Natural killer cell (primary cell): ENCODE measurements at regions not wholly inside any gene's neighbourhood (a gene's known extent, or its start where the extent isn't known, plus 50 kb on each side); places are given as distances from the start of the nearest gene placed in this dataset.

ENCODE experiments used
- ATAC-seq, 3 donors: fragments of 150-1000 bp in 2 of 3; fragments of 200-7000 bp in 1 of 3; cut with Tn5 transposase; 1 replicate in 1 of 3; 2 replicates in 2 of 3; pipeline ENCODE4 v1.10.0; 2021; ENCODE audit warnings: mild to moderate bottlenecking in 2 of 3, moderate library complexity in 2 of 3
- DNase-seq, 2 donors: peaks; one replicate each; pipeline versions ENCODE4 v3.0.0 to v3.0.0-alpha.2; 2013 to 2021; ENCODE audit warnings: mixed read lengths in 1 of 2
- H3K27ac ChIP-seq: one replicate; pipeline ENCODE4 v1.5.1; 2013; ENCODE audit warnings: mild to moderate bottlenecking, low read length
- H3K27me3 ChIP-seq: one replicate; pipeline ENCODE4 v1.6.1; 2013; ENCODE audit warnings: low read length; ENCODE audit not compliant: control insufficient read depth, insufficient read depth
- H3K36me3 ChIP-seq: one replicate; pipeline ENCODE4 v1.6.1; 2013; ENCODE audit warnings: low read length; ENCODE audit not compliant: control insufficient read depth, insufficient read depth
- H3K4me1 ChIP-seq: one replicate; pipeline ENCODE4 v1.6.1; 2013; ENCODE audit warnings: low read length; ENCODE audit not compliant: control insufficient read depth, insufficient read depth
- H3K4me3 ChIP-seq: one replicate; pipeline ENCODE4 v1.5.1; 2013; ENCODE audit warnings: low read length
- H3K9me3 ChIP-seq: one replicate; pipeline ENCODE4 v1.6.1; 2013; ENCODE audit warnings: low read length; ENCODE audit not compliant: control insufficient read depth, insufficient read depth
- H3K27ac Mint-ChIP-seq, 2 donors: one replicate each; pipeline ENCODE4 v1.8.0; 2022; ENCODE audit warnings: mild to moderate bottlenecking in 2 of 2, mixed read lengths in 2 of 2, moderate library complexity in 1 of 2
- H3K27me3 Mint-ChIP-seq, 2 donors: one replicate each; pipeline ENCODE4 v1.8.0; 2022; ENCODE audit warnings: low read depth in 2 of 2, mixed read lengths in 2 of 2
- H3K36me3 Mint-ChIP-seq: one replicate; pipeline ENCODE4 v1.8.0; 2022; ENCODE audit warnings: mixed read lengths
- H3K4me1 Mint-ChIP-seq, 2 donors: one replicate each; pipeline ENCODE4 v1.8.0; 2022; ENCODE audit warnings: mixed read lengths in 2 of 2
- H3K4me3 Mint-ChIP-seq: one replicate; pipeline ENCODE4 v1.8.0; 2022; ENCODE audit warnings: mild to moderate bottlenecking, moderate library complexity, mixed read lengths
- H3K9me3 Mint-ChIP-seq, 2 donors: one replicate each; pipeline ENCODE4 v1.8.0; 2022; ENCODE audit warnings: mixed read lengths in 2 of 2
- WGBS: methylation state at CpG from one replicate; pipeline ENCODE4 v1.1.7; 2013; ENCODE audit warnings: missing lambda C conversion rate; ENCODE audit not compliant: insufficient coverage; 5-methylcytosine and 5-hydroxymethylcytosine counted together
- intact Hi-C: fragments of 100-400 bp; cut with micrococcal nuclease; formaldehyde crosslinking; loops from one replicate; pipeline ENCODE4 v1.14.2; 2022
- TF ChIP-seq, protein P1 (sequence below): fragments of 200-600 bp; IDR thresholded peaks from one replicate; pipeline ENCODE4 v1.8.0; 2022; ENCODE audit warnings: antibody characterized with exemption

DNA sequence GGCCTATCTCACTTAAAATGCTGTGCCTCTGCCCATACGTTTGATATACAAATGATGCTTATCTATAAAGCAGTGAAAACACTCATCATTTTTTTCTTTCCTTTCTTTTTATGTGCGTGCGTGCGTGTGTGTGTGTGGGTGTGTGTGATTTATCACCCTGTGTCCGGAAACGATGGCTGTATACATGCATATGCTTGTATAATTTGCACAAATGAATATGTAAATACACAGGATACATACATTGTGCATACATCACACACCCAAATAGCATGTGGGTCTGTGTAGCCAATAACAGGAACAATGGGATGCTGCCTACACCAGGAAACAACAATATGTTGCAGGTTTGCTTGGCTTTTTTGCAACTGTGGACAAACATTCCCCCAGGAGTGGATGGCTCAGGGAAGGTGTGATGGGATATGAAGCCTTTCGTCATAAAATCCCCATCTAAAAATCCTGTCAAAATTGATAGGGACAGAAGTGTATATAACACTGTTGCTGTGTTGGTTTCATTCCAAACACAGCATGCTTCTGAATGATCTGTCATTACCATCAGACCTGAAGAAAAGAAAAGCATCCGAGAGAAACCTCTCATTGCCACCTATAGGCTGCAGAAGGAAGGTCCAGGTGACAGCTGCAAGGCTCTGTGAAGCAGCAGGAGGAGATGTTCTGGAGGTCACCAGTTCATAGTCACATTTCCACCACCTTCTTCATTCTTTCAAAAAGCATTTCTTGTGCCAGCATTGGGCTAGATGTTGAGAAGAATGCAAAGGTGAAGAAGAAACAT lies 503.9 kb upstream of the NR2F2 start:
- Mint-ChIP-seq H3K36me3 (no peaks in the 10 kb centered on the region), H3K27me3 (peaks cover 0 to 3% of the 10 kb centered on the region in 2 donors), H3K9me3 (no peaks in the 10 kb centered on the region), H3K4me1 (peaks cover 4 to 5% of the 10 kb centered on the region in 2 donors), H3K4me3 (no peak overlapping the region), H3K27ac (no peak overlapping the region)
- no peaks in the 10 kb centered on the region for H3K9me3 ChIP-seq
- ATAC-seq (peak in 1 of 3 donors; percentile 41), DNase-seq (peak in 1 of 2 donors; percentile 28)
- no peaks in the 10 kb centered on the region for H3K4me1 ChIP-seq
- no peaks in the 10 kb centered on the region for H3K27me3 ChIP-seq
- WGBS: 50% methylated on average over 1 of the region's 8 CpGs
- TF ChIP-seq, protein P1, sequence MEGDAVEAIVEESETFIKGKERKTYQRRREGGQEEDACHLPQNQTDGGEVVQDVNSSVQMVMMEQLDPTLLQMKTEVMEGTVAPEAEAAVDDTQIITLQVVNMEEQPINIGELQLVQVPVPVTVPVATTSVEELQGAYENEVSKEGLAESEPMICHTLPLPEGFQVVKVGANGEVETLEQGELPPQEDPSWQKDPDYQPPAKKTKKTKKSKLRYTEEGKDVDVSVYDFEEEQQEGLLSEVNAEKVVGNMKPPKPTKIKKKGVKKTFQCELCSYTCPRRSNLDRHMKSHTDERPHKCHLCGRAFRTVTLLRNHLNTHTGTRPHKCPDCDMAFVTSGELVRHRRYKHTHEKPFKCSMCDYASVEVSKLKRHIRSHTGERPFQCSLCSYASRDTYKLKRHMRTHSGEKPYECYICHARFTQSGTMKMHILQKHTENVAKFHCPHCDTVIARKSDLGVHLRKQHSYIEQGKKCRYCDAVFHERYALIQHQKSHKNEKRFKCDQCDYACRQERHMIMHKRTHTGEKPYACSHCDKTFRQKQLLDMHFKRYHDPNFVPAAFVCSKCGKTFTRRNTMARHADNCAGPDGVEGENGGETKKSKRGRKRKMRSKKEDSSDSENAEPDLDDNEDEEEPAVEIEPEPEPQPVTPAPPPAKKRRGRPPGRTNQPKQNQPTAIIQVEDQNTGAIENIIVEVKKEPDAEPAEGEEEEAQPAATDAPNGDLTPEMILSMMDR: no peak
- intact Hi-C loops: no loop called here
- H3K36me3 ChIP-seq: no peaks in the 10 kb centered on the region
- H3K4me3 ChIP-seq: no peak overlapping the region
- H3K27ac ChIP-seq: no peak overlapping the region

DNA sequence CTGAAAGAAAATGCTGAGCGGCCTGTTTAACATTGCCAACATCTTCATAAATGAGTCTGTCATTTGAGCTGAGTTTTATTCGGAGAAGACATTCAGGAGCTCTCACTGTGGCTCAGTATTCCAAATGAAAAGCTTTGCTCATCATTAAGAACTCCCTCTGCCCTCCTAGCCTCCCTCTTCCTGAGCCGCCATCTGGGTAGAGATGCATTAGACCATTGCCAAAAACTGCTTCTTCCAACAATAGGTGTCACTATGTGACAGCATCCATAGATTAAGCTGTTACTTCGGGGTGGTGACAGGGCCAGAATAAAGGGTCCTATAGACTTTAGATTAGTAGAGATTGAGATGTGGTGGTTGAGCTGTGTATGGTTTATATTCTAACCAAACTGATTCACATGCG lies 501.4 kb upstream of the NR2F2 start:
- Mint-ChIP-seq H3K27ac (no peak overlapping the region), H3K27me3 (peaks cover 0 to 3% of the 10 kb centered on the region in 2 donors), H3K4me3 (no peak overlapping the region), H3K9me3 (no peaks in the 10 kb centered on the region), H3K36me3 (no peaks in the 10 kb centered on the region), H3K4me1 (peaks cover 4 to 5% of the 10 kb centered on the region in 2 donors)
- ATAC-seq (no peak), DNase-seq (no peak)
- no peaks in the 10 kb centered on the region for H3K36me3 ChIP-seq
- no peaks in the 10 kb centered on the region for H3K4me1 ChIP-seq
- H3K27ac ChIP-seq: no peak overlapping the region
- no peaks in the 10 kb centered on the region for H3K9me3 ChIP-seq
- TF ChIP-seq, protein P1: no peak
- WGBS: 86% methylated on average over 5 of the region's 5 CpGs
- intact Hi-C loops: no loop called here
- no peaks in the 10 kb centered on the region for H3K27me3 ChIP-seq
- no peak overlapping the region for H3K4me3 ChIP-seq

DNA sequence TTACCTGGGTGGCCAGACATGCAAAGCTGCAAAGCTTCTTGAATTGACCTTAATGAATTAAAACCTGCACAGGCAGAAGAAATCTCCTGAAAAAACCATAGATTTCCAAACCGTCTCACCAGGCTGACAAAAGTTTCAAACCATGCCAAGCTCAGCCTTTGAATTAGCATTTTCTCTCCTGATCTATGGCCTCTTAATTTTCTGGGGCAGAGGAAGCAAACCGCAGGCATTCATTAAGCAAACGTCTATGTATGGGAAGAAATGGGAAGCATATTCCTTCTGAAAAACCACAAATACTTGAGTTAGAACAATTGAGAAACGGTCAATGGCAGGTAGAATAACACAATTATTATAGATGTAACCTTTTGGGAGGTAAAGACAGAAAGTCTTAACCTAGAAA lies 500.2 kb upstream of the NR2F2 start:
- H3K9me3 ChIP-seq: no peaks in the 10 kb centered on the region
- ATAC-seq (no peak), DNase-seq (no peak)
- Mint-ChIP-seq H3K9me3 (no peaks in the 10 kb centered on the region), H3K4me1 (peaks cover 4 to 5% of the 10 kb centered on the region in 2 donors), H3K36me3 (no peaks in the 10 kb centered on the region), H3K4me3 (no peak overlapping the region), H3K27ac (no peak overlapping the region), H3K27me3 (peaks cover 0 to 3% of the 10 kb centered on the region in 2 donors)
- H3K36me3 ChIP-seq: no peaks in the 10 kb centered on the region
- no peak overlapping the region for H3K4me3 ChIP-seq
- 73% methylated on average over 2 of the region's 4 CpGs for WGBS
- H3K27ac ChIP-seq: no peak overlapping the region
- no peaks in the 10 kb centered on the region for H3K27me3 ChIP-seq
- intact Hi-C loops: no loop called here
- no peaks in the 10 kb centered on the region for H3K4me1 ChIP-seq
- TF ChIP-seq, protein P1: no peak

DNA sequence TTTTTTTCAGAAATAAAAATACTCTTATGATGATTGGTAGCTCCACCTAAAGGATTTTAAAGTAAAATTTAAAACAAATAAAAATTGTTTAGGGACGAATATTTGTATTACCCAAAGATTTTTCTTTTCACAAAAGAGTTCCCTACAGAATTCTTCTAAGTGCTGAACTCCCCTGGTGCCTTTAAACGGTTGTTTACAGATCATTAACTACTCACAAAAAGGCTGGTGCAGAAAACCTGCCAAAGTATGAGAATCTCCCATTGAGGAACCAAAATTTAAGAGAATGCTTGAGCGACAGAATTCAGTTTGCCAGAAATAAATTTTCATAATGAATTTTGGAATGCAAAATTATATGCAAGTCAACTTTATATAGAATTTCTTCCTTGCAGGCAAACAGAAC lies 497.8 kb upstream of the NR2F2 start:
- Mint-ChIP-seq H3K4me3 (no peak overlapping the region), H3K9me3 (no peaks in the 10 kb centered on the region), H3K4me1 (peaks cover 0 to 5% of the 10 kb centered on the region in 2 donors), H3K27me3 (no peaks in the 10 kb centered on the region), H3K36me3 (no peaks in the 10 kb centered on the region), H3K27ac (no peak overlapping the region)
- intact Hi-C loops: no loop called here
- Histone ChIP-seq H3K27ac (no peak overlapping the region), H3K36me3 (no peaks in the 10 kb centered on the region), H3K4me3 (no peak overlapping the region), H3K9me3 (no peaks in the 10 kb centered on the region), H3K4me1 (no peaks in the 10 kb centered on the region), H3K27me3 (no peaks in the 10 kb centered on the region)
- 94% methylated on average over 3 of the region's 3 CpGs for WGBS
- ATAC-seq: no peak
- TF ChIP-seq, protein P1: no peak
- DNase-seq: no peak
